HepG2 (cell line): ENCODE measurements at regions not wholly inside any gene's neighbourhood (a gene's known extent, or its start where the extent isn't known, plus 50 kb on each side); places are given as distances from the start of the nearest gene placed in this dataset.

ENCODE experiments used
- ATAC-seq: fragments of 200-7000 bp; cut with Tn5 transposase; 3 replicates; pipeline ENCODE4 v1.9.1; 2020; ENCODE audit warnings: mild to moderate bottlenecking, moderate library complexity
- BruUV-seq: library from RNA; stranded (reverse); fragments of 400-500 nt; replicated peaks from 2 replicates; lab custom pipeline; 2021; lab: Mats Ljungman, UMichigan
- CTCF ChIA-PET: fragments of 300-600 bp; formaldehyde crosslinking; extraction: SDS; loops from one replicate; lab custom pipeline; 2021; ENCODE audit warnings: low total read pairs, inconsistent platforms, low intra/inter-chr PET ratio; lab: Yijun Ruan, JAX
- POLR2A ChIA-PET: fragments of 350-600 bp; sonication (Branson Sonifier 250); formaldehyde crosslinking; loops from one replicate; lab custom pipeline; 2020; ENCODE audit warnings: antibody characterized with exemption, inconsistent platforms; lab: Yijun Ruan, JAX
- DNase-seq: peaks from one replicate; pipeline ENCODE4 v3.0.0-alpha.2; 2015; ENCODE audit warnings: low spot score
- FAIRE-seq: peaks from 3 replicates; lab custom pipeline; 2011; peaks lifted over from hg19 to GRCh38; lab: Jason Lieb, UNC
- H2AFZ ChIP-seq: one replicate; pipeline ENCODE4 v1.6.1; 2011; ENCODE audit warnings: low read length, inconsistent platforms
- H3K27ac ChIP-seq: fragments of 300-600 bp; 3 replicates; pipeline ENCODE4 v1.8.0; 2011; ENCODE audit warnings: mixed run types, mild to moderate bottlenecking, mixed read lengths, low read length, inconsistent platforms; ENCODE audit not compliant: insufficient read depth; ENCODE audit errors: extremely low read length
- H3K27me3 ChIP-seq, 2 experiments: fragments of 200-600 bp in 1 of 2; 2 replicates in 1 of 2; 3 replicates in 1 of 2; pipeline versions ENCODE4 v1.6.0 to v1.8.0; 2011; ENCODE audit warnings: low read length in 2 of 2, mild to moderate bottlenecking in 2 of 2, moderate library complexity in 2 of 2, inconsistent platforms in 1 of 2; ENCODE audit not compliant: insufficient read depth in 2 of 2, control insufficient read depth in 1 of 2
- H3K36me3 ChIP-seq, 2 experiments: fragments of 200-600 bp in 1 of 2; replicated peaks in 1 of 2; 2 replicates in 1 of 2; 3 replicates in 1 of 2; pipeline versions ENCODE4 v1.5.1 to v1.8.0; 2011; ENCODE audit warnings: low read length in 2 of 2, inconsistent platforms in 1 of 2; ENCODE audit not compliant: insufficient read depth in 2 of 2, control insufficient read depth in 1 of 2
- H3K4me1 ChIP-seq: 2 replicates; pipeline ENCODE4 v1.5.1; 2012; ENCODE audit warnings: low read length, inconsistent platforms; ENCODE audit not compliant: insufficient read depth
- H3K4me2 ChIP-seq: 2 replicates; pipeline ENCODE4 v1.6.0; 2011; ENCODE audit warnings: low read depth, low read length, inconsistent platforms
- H3K4me3 ChIP-seq, 3 experiments: fragments of 200-600 bp in 1 of 3; sonication (generic), shearing (Covaris generic) in 1 of 3; replicated peaks in 1 of 3; 2 replicates each; pipeline ENCODE4 v1.5.1; 2011 to 2016; ENCODE audit warnings: low read length in 3 of 3, inconsistent platforms in 2 of 3, low read depth in 2 of 3, mild to moderate bottlenecking in 2 of 3, control low read depth in 1 of 3, mixed read lengths in 1 of 3; ENCODE audit not compliant: insufficient read depth in 1 of 3
- H3K79me2 ChIP-seq: one replicate; pipeline ENCODE4 v1.6.1; 2011; ENCODE audit warnings: low read length, inconsistent platforms; ENCODE audit not compliant: insufficient read depth
- H3K9ac ChIP-seq: 2 replicates; pipeline ENCODE4 v1.6.0; 2011; ENCODE audit warnings: mild to moderate bottlenecking, low read depth, low read length, inconsistent platforms; ENCODE audit not compliant: insufficient read depth
- H3K9me3 ChIP-seq: 2 replicates; pipeline ENCODE4 v1.5.1; 2012; ENCODE audit warnings: mild to moderate bottlenecking, low read length
- H4K20me1 ChIP-seq: 2 replicates; pipeline ENCODE4 v1.6.0; 2011; ENCODE audit warnings: inconsistent platforms, mild to moderate bottlenecking, low read length, moderate library complexity; ENCODE audit not compliant: insufficient read depth
- ATRX ChIP-seq: sonication (generic); formaldehyde crosslinking; IDR thresholded peaks from 2 replicates; pipeline ENCODE4 v1.4.0; 2020; ENCODE audit warnings: missing genetic modification reagents, borderline replicate concordance
- ERF ChIP-seq: IDR thresholded peaks from 2 replicates; pipeline ENCODE4 v1.6.1; 2018; ENCODE audit warnings: missing biosample characterization, missing genetic modification reagents
- GTF2F1 ChIP-seq: fragments of 150-350 bp; IDR thresholded peaks from 2 replicates; pipeline ENCODE4 v1.6.1; 2014; ENCODE audit warnings: low read length
- PATZ1 ChIP-seq: sonication (generic); formaldehyde crosslinking; IDR thresholded peaks from 2 replicates; pipeline ENCODE4 v1.4.0; 2020; ENCODE audit warnings: missing genetic modification reagents
- RXRA ChIP-seq: sonication (generic); formaldehyde crosslinking; IDR thresholded peaks from 2 replicates; pipeline ENCODE4 v1.5.1; 2020; ENCODE audit warnings: missing genetic modification reagents
- SATB2 ChIP-seq: sonication (generic); formaldehyde crosslinking; IDR thresholded peaks from 2 replicates; pipeline ENCODE4 v1.5.0; 2020; ENCODE audit warnings: missing genetic modification reagents
- SRSF4 ChIP-seq: fragments of 200-400 bp; formaldehyde crosslinking; IDR thresholded peaks from one replicate; pipeline ENCODE4 v1.6.1; 2018; ENCODE audit warnings: mild to moderate bottlenecking, low read depth, low read length, moderate library complexity; ENCODE audit not compliant: poor library complexity, severe bottlenecking
- SYNCRIP ChIP-seq: fragments of 200-400 bp; formaldehyde crosslinking; IDR thresholded peaks from 2 replicates; pipeline ENCODE4 v1.6.1; 2018; ENCODE audit warnings: mild to moderate bottlenecking, low read depth, low read length; ENCODE audit not compliant: insufficient read depth
- ZNF12 ChIP-seq: sonication (generic); formaldehyde crosslinking; IDR thresholded peaks from 2 replicates; pipeline ENCODE4 v1.5.0; 2020; ENCODE audit warnings: missing genetic modification reagents
- ZNF282 ChIP-seq: fragments of 450-650 bp; IDR thresholded peaks from 2 replicates; pipeline ENCODE4 v1.6.1; 2018; ENCODE audit not compliant: partially characterized antibody
- ZNF367 ChIP-seq: sonication (generic); formaldehyde crosslinking; IDR thresholded peaks from 2 replicates; pipeline ENCODE4 v1.4.0; 2020; ENCODE audit warnings: missing genetic modification reagents, borderline replicate concordance
- ZNF563 ChIP-seq: sonication (generic); formaldehyde crosslinking; IDR thresholded peaks from 2 replicates; pipeline ENCODE4 v1.8.0; 2022; ENCODE audit warnings: mild to moderate bottlenecking, moderate library complexity, missing genetic modification reagents
- WGBS: methylation state at CpG from one replicate; pipeline ENCODE4 v1.1.6; 2017; ENCODE audit warnings: low lambda C conversion rate; 5-methylcytosine and 5-hydroxymethylcytosine counted together
- in situ Hi-C: cut with HindIII; loops from 2 replicates; pipeline ENCODE4 v1.10.0; 2017; ENCODE audit warnings: low pct_unique_long_range_greater_than_20kb; ENCODE audit not compliant: extremely low pct_ligation_motif_present
- intact Hi-C: fragments of 100-400 bp; cut with micrococcal nuclease; formaldehyde crosslinking; loops from one replicate; pipeline ENCODE4 v1.10.0; 2022; ENCODE audit not compliant: unreplicated experiment
- TF ChIP-seq, protein P1 (sequence below): sonication (generic); formaldehyde crosslinking; IDR thresholded peaks from 2 replicates; pipeline ENCODE4 v1.9.0; 2021; ENCODE audit warnings: missing genetic modification reagents, borderline replicate concordance
- TF ChIP-seq, protein P2 (sequence below): sonication (generic); formaldehyde crosslinking; IDR thresholded peaks from 2 replicates; pipeline ENCODE4 v1.5.1; 2020; ENCODE audit warnings: missing genetic modification reagents, mild to moderate bottlenecking, borderline replicate concordance
- TF ChIP-seq, protein P3 (sequence below): conservative IDR thresholded peaks from 2 replicates; pipeline ENCODE4 v1.6.1; 2018; ENCODE audit warnings: missing genetic modification reagents

DNA sequence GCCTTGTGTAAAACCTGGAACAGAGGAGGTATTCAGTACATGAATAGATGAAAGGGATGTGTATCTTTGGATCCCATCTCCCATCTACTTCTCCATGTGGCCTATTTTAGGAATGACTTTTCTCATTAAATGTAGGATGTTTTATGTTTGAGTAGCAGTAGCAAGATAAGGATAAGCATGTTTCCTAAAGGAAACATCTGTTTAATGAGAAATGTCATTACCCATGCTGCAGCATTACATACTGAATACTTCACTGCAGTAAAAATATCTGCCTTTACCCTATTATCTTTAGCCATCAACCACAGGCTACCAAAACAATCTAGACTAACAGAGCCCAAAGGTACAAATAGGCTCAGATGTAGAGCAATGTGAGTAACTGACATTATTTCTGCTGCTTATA, 419.2 kb upstream of the CYRIA start:
- H3K4me2 ChIP-seq: no peak overlapping the region
- intact Hi-C loops (no loop called here), in situ Hi-C loops (no loop called here)
- ATAC-seq (no peak), FAIRE-seq (no peak), DNase-seq (no peak)
- no peak overlapping the region for H3K27ac ChIP-seq
- BruUV-seq: no TSS peak
- no peak for TF ChIP-seq RXRA
- TF ChIP-seq SYNCRIP: no peak
- no peak for TF ChIP-seq ZNF12
- TF ChIP-seq ERF: no peak
- no peak for TF ChIP-seq ZNF563 (CRISPR knock-in tag)
- TF ChIP-seq ZNF282: no peak
- no peak for TF ChIP-seq PATZ1
- H4K20me1 ChIP-seq: no peaks in the 10 kb centered on the region
- H2AFZ ChIP-seq: no peak overlapping the region
- POLR2A ChIA-PET: no interaction called here
- H3K27me3 ChIP-seq: no peaks in the 10 kb centered on the region
- H3K4me3 ChIP-seq: no peak overlapping the region
- no peaks in the 10 kb centered on the region for H3K4me1 ChIP-seq
- peaks cover 15% of the 10 kb centered on the region for H3K9me3 ChIP-seq
- H3K9ac ChIP-seq: no peak overlapping the region
- H3K79me2 ChIP-seq: no peaks in the 10 kb centered on the region
- CTCF ChIA-PET: no interaction called here
- H3K36me3 ChIP-seq: no peaks in the 10 kb centered on the region

- ATAC-seq (no peak), DNase-seq (no peak), FAIRE-seq (no peak)
- Histone ChIP-seq H3K9me3 (peaks cover 25% of the 10 kb centered on the region), H3K27ac (no peak overlapping the region), H3K4me3 (no peak overlapping the region), H3K4me1 (no peaks in the 10 kb centered on the region), H3K9ac (no peak overlapping the region), H3K79me2 (no peaks in the 10 kb centered on the region), H3K4me2 (no peak overlapping the region), H4K20me1 (no peaks in the 10 kb centered on the region), H2AFZ (no peak overlapping the region), H3K27me3 (no peaks in the 10 kb centered on the region), H3K36me3 (no peaks in the 10 kb centered on the region)
- CTCF ChIA-PET: no interaction called here
- 78% methylated on average over 1 of the region's 1 CpG for WGBS
- in situ Hi-C loops: no loop called here
- intact Hi-C loops: no loop called here
- BruUV-seq: no TSS peak
- POLR2A ChIA-PET: no interaction called here
- TF ChIP-seq GTF2F1 (no peak), SRSF4 (no peak), ATRX (CRISPR knock-in tag) (no peak), SATB2 (CRISPR knock-in tag) (no peak), ZNF367 (CRISPR knock-in tag) (no peak)
- TF ChIP-seq, protein P1, sequence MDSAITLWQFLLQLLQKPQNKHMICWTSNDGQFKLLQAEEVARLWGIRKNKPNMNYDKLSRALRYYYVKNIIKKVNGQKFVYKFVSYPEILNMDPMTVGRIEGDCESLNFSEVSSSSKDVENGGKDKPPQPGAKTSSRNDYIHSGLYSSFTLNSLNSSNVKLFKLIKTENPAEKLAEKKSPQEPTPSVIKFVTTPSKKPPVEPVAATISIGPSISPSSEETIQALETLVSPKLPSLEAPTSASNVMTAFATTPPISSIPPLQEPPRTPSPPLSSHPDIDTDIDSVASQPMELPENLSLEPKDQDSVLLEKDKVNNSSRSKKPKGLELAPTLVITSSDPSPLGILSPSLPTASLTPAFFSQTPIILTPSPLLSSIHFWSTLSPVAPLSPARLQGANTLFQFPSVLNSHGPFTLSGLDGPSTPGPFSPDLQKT (CRISPR knock-in tag): no peak
- TF ChIP-seq, protein P2, sequence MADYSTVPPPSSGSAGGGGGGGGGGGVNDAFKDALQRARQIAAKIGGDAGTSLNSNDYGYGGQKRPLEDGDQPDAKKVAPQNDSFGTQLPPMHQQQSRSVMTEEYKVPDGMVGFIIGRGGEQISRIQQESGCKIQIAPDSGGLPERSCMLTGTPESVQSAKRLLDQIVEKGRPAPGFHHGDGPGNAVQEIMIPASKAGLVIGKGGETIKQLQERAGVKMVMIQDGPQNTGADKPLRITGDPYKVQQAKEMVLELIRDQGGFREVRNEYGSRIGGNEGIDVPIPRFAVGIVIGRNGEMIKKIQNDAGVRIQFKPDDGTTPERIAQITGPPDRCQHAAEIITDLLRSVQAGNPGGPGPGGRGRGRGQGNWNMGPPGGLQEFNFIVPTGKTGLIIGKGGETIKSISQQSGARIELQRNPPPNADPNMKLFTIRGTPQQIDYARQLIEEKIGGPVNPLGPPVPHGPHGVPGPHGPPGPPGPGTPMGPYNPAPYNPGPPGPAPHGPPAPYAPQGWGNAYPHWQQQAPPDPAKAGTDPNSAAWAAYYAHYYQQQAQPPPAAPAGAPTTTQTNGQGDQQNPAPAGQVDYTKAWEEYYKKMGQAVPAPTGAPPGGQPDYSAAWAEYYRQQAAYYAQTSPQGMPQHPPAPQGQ (CRISPR knock-in tag): no peak
- TF ChIP-seq, protein P3, sequence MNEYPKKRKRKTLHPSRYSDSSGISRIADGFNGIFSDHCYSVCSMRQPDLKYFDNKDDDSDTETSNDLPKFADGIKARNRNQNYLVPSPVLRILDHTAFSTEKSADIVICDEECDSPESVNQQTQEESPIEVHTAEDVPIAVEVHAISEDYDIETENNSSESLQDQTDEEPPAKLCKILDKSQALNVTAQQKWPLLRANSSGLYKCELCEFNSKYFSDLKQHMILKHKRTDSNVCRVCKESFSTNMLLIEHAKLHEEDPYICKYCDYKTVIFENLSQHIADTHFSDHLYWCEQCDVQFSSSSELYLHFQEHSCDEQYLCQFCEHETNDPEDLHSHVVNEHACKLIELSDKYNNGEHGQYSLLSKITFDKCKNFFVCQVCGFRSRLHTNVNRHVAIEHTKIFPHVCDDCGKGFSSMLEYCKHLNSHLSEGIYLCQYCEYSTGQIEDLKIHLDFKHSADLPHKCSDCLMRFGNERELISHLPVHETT (CRISPR knock-in tag): no peak
Measured at GRCh38 chr2:17083902-17084301, 418.3 kb upstream of the CYRIA start.
